Inferior parietal cortex (tissue), 1 donor: ENCODE measurements at regions not wholly inside any gene's neighbourhood (a gene's known extent, or its start where the extent isn't known, plus 50 kb on each side); places are given as distances from the start of the nearest gene placed in this dataset.
"Not testable (repeated sequence)": the region's sequence is repeated elsewhere in the genome, so short reads cannot be mapped to it uniquely, and the experiment has no call there.

ENCODE experiments used
- DNase-seq: peaks from one replicate; pipeline ENCODE4 v3.0.0-alpha.2; 2016; ENCODE audit errors: extremely low spot score

DNA sequence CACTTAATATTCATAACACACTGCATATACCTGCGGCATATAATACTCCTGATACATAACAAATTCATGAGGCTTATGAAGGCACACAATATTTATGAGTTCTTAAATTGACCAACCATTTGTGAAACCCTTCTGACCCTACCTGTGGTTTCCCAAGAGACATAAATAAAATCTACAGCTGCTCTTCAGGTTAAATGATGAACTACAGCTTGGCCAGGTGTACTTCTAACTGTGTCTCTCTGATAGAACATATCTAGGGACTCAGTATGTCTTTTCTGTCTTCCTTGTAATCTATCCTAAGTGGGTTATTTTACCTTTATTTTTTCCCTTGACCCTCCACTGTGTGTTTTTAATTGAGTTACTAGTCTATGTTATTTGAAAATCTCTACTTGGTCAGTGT is 189.9 kb upstream of the UFM1 start:
- DNase-seq: no peak

- no peak for DNase-seq
Measured at GRCh38 chr13:38147050-38147449, 202.6 kb upstream of the UFM1 start.

DNA sequence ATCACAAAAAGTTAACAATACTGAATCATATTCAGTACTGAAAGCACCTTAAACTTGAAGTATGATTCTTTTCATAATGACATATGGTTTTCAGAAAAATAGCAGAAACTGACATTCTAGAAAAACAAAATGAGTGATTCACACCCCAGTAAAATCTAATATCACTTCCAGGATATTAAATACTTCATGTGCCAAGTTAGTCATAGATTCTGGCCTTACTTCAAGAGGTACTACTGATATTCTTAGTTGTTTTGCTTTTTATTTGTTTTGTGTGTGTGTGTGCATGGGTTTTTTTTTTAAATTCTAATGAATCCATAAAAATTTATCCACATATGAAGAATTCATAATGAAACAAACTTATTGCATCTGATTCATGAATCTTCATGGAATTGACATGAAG is 207.9 kb upstream of the UFM1 start:
- no peak for DNase-seq

DNA sequence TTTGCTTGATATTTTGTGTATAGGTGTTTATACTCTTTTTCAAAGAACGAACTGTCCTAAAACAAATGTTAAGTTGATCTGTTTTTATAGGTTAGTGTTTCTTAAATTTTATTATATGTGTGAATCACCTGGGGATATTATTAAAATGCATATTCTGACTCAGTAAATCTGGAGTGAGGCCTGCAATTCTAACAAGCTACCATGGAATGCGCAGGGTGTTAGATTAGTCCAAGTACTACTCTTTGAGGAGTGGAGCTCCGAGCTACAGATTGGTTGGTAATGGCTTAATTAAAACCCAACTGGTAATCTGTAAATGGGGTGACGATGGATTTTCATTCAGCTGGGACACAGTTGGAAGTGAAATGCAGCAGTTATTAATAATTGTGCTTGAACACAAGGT is 214.1 kb upstream of the UFM1 start:
- no peak for DNase-seq

DNA sequence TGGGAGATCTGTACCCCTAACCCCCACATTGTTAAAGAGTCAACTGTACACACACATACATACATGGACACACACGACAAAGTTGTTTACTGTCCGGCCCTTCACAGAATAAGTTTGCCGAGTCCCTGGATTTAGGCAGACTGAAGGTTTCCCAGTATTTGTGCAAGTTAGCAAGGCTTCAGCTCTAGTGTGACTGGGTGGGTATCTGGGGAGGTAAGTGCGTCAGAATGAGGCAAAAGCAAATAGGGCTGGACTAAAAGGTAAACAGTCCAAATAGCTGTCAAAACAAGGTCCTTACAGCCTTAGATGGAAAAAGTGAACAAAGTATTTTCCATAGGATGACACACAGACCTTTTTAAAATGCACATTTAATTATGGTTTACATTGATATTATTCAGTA is 228.4 kb upstream of the UFM1 start:
- DNase-seq: no peak

GRCh38 chr13:38103851-38104250 is 234.3 kb upstream of the TRPC4 start:
- DNase-seq: no peak

DNA sequence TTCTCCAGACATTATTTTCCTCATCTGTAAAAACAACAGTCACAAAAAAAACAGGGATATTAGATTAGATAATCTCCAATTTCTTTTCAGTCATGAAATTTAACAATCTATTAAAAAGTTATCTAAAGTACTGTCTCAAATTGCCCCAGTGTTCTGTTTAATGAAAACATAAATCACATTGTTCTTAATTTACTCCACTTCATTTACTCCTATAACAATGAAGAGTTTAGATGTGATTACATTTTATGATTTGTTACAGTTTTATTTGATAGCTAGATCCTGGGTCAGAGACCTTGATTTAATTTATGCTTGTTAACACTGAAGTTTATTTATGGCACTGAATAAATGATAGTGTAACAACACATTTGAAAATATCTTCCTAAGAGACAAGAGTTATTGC is 230.2 kb upstream of the TRPC4 start:
- no peak for DNase-seq

- no peak for DNase-seq
Measured at GRCh38 chr13:38093425-38093824, 223.9 kb upstream of the TRPC4 start.

- no peak for DNase-seq
Measured at GRCh38 chr13:38090913-38091312, 221.3 kb upstream of the TRPC4 start.

GRCh38 chr13:38086721-38087120 is 217.1 kb upstream of the TRPC4 start:
- DNase-seq: no peak

DNA sequence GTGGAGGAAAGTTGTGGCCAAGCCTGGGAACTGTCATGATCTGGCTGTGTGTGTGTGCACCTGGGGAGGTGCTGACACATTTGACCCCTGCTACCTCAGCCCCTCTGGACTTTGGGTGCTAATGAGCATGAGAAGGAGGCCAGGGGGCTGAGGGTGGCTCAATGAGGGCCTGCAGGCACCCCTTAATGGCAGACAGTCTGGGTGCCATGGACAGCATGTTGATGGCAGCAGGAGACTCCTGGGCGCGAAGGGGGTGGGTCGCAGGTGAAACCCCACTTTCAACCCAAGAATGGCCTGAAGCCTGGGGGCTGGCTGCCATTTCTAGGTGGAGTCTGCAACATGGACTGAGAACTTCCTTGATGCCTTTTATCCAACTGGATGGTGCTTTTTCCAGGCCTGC is 216.4 kb upstream of the TRPC4 start:
- DNase-seq: no peak

DNA sequence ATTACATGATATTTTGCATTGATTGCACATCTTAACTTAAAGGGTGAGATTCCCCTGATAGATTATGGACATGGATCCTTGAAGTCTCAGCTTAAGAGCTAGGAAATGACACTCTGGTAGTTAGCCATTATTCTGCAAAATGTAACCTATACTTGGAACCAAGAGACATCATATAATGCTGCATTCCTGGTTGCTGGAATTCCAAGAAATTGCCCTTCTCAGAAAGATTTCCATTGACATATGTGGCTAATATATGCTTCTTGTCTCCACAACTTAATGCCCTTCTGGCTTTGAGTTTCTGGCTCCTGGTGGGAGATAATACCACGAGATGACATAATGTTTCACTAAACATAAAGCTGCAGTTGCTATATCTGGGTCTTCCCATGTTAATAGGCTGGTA is 204.4 kb upstream of the TRPC4 start:
- no peak for DNase-seq

- no peak for DNase-seq
Measured at GRCh38 chr13:38072696-38073095, 203.1 kb upstream of the TRPC4 start.

GRCh38 chr13:38071340-38071739 is 201.8 kb upstream of the TRPC4 start:
- DNase-seq: not testable (repeated sequence)

- DNase-seq: no peak
Measured at GRCh38 chr13:38053896-38054295, 184.3 kb upstream of the TRPC4 start.

- no peak for DNase-seq
Measured at GRCh38 chr13:38046049-38046376, 176.4 kb upstream of the TRPC4 start.

DNA sequence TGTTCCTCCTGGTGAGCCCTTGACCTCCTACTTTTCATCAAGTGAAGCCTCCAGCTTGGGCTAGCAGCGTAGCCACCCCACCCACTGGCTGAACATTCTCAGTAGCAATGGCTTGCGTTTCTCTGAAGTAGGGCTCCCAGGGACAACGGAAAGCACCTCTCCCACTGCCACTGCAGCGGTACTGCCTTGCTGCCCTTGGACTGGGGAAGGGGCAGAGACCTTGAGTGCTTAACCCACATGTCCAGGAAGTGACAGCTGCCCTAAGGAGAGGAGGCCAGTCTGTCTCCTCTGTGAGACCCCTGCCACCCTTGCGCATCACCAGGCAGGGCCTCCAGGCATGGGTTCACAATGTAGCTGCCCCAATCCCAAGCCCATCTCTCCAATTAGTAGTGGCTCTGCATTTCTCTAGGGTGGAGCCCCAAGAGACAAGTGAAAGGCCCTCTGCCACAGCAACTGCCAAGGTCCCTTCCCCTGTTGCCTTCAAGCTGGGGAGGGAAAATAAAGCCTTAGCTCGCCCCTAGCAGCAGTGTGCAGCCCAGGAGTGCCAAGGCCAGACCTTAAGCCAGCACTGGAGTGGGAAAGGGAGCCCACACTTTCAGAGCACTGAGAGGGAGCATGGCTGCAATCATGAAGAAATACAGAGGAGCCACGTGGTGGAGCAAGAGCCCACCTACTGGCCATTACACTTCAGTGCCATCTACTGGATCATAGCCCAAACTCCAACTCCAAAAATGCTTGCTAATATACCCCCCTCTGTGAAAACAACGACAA is 175.9 kb upstream of the TRPC4 start:
- DNase-seq: no peak

DNA sequence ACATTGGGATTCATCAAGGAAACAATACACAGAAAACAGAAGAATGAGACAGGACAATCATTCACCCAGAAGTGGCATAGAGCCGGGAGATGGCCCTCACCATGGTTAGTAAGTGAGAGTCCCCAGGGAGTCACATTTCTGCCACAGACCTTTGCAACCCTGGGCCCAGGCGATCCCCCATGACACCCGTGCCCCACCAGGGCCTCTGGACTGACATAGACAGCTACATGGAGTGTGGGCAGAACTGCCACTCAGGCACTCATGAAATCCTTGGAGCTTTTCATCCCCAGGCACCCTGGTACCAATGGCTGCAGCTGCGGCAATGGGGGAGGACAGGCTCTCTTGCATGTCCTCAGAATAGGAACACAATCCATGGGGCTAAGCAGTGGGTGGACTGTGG is 174.5 kb upstream of the TRPC4 start:
- DNase-seq: no peak

DNA sequence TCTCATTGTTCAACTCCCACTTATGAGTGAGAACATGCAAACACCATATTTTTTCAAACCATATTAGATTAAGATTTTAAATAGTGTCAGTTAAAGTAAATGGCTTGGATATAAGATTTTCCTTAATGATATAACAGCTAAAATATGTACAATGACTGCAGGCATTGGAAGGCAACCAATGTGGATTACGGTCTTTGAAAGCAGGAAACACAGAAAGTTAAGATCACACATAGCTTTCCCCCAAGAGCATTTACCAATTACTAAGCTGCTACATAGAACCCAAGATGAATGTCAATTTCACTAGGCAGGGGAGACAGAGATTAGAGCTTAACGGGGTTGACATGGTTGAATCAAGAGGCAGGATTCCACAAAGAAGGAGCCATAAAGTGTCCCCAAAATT is 173.2 kb upstream of the TRPC4 start:
- no peak for DNase-seq

GRCh38 chr13:38024431-38024830 is 154.9 kb upstream of the TRPC4 start:
- no peak for DNase-seq

GRCh38 chr13:38017320-38017719 is 147.7 kb upstream of the TRPC4 start:
- no peak for DNase-seq

- no peak for DNase-seq
Measured at GRCh38 chr13:38013676-38014075, 144.1 kb upstream of the TRPC4 start.

GRCh38 chr13:38012096-38012495 is 142.5 kb upstream of the TRPC4 start:
- no peak for DNase-seq

- DNase-seq: no peak
Measured at GRCh38 chr13:38008636-38009035, 139.1 kb upstream of the TRPC4 start.
